HL-60 (cell line): ENCODE measurements at regions not wholly inside any gene's neighbourhood (a gene's known extent, or its start where the extent isn't known, plus 50 kb on each side); places are given as distances from the start of the nearest gene placed in this dataset.
"Not testable (repeated sequence)": the region's sequence is repeated elsewhere in the genome, so short reads cannot be mapped to it uniquely, and the experiment has no call there.

ENCODE experiments used
- DNase-seq, 2 experiments: peaks; one replicate each; pipeline ENCODE4 v3.0.0-alpha.2; 2010 to 2020; ENCODE audit warnings: low read depth in 1 of 2, low spot score in 1 of 2
- H3K27ac ChIP-seq: fragments of 250-450 bp; sonication (Bioruptor Pico); replicated peaks from 2 replicates; pipeline ENCODE4 v1.5.1; 2020; ENCODE audit warnings: mild to moderate bottlenecking, moderate library complexity
- H3K27me3 ChIP-seq: fragments of 250-450 bp; sonication (Bioruptor Pico); 2 replicates; pipeline ENCODE4 v1.5.1; 2021; ENCODE audit warnings: mild to moderate bottlenecking, moderate library complexity; ENCODE audit not compliant: insufficient read depth, poor library complexity, severe bottlenecking
- H3K4me3 ChIP-seq: replicated peaks from 2 replicates; pipeline ENCODE4 v1.5.1; 2011; ENCODE audit warnings: mild to moderate bottlenecking, control low read depth, low read length; ENCODE audit not compliant: insufficient read depth
- CTCF ChIP-seq: IDR thresholded peaks from one replicate; pipeline ENCODE4 v1.5.1; 2011; ENCODE audit warnings: low read length, control low read depth, inconsistent platforms; ENCODE audit not compliant: insufficient read depth
- GABPA ChIP-seq: IDR thresholded peaks from 2 replicates; pipeline ENCODE4 v1.6.1; 2012; ENCODE audit warnings: low read depth
- POLR2AphosphoS5 ChIP-seq: IDR thresholded peaks from 2 replicates; pipeline ENCODE4 v1.6.1; 2012; ENCODE audit warnings: low read depth
- REST ChIP-seq: IDR thresholded peaks from 2 replicates; pipeline ENCODE4 v1.6.1; 2012; ENCODE audit warnings: low read depth; ENCODE audit not compliant: insufficient replicate concordance
- SPI1 ChIP-seq: IDR thresholded peaks from 2 replicates; pipeline ENCODE4 v1.6.1; 2012; ENCODE audit warnings: low read depth, mild to moderate bottlenecking, borderline replicate concordance

GRCh38 chr4:149045731-149046130, 603.5 kb upstream of the NR3C2 start:
- TF ChIP-seq CTCF (no peak), SPI1 (no peak), GABPA (no peak), REST (no peak), POLR2AphosphoS5 (no peak)
- no peaks in the 10 kb centered on the region for H3K27me3 ChIP-seq
- H3K27ac ChIP-seq = no peak overlapping the region
- no peak overlapping the region for H3K4me3 ChIP-seq
- no peak for DNase-seq

- H3K4me3 ChIP-seq, H3K27me3 ChIP-seq, DNase-seq, H3K27ac ChIP-seq: not testable (repeated sequence)
These were observed 597.6 kb upstream of the NR3C2 start for GRCh38 chr4:149039786-149040185.

GRCh38 chr4:149031399-149031798, 589.2 kb upstream of the NR3C2 start:
- DNase-seq = no peak
- Histone ChIP-seq H3K4me3 (no peak overlapping the region), H3K27me3 (no peaks in the 10 kb centered on the region), H3K27ac (no peak overlapping the region)
- TF ChIP-seq REST (no peak), CTCF (peak; percentile 13)

GRCh38 chr4:149029056-149029651, 586.9 kb upstream of the NR3C2 start:
- no peak overlapping the region for H3K4me3 ChIP-seq
- H3K27me3 ChIP-seq = no peaks in the 10 kb centered on the region
- no peak for TF ChIP-seq POLR2AphosphoS5
- TF ChIP-seq SPI1 = no peak
- TF ChIP-seq CTCF = no peak
- TF ChIP-seq GABPA = no peak
- TF ChIP-seq REST = no peak
- peak in 1 of 2 experiments; percentile 42 for DNase-seq
- no peak overlapping the region for H3K27ac ChIP-seq
